ENCODE measurements at regions not wholly inside any gene's neighbourhood (a gene's known extent, or its start where the extent isn't known, plus 50 kb on each side); places are given as distances from the start of the nearest gene placed in this dataset.
A peak's percentile ranks its signal among the peaks of the same experiment; 100 is the strongest.

DNA sequence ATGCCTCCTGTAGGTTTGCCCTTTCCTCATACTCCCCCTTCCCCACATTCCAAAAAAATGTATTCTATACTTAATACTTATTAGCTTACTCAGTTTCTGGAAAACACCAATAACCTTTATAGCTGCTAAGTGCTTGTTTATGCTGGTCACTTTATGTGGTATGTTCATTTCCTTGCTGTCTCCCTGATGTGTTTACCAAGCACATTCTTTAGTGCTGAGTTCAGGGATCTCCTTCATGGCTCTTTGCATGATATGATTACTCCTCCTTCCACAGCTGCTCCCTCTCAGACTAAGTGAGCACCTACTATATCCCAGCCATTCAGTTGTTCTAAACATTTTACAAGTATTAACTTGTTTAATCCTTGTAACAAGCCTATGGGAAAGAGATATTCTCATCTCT is 698.3 kb upstream of the FANCL start:
- in situ Hi-C loops (cut with HindIII; ENCODE audit: low pct_unique_long_range_greater_than_20kb, low sequenced_read_pairs): no loop called here
- Histone ChIP-seq H3K36me3 (ENCODE audit: control insufficient read depth, insufficient read depth, low read length) (no peaks in the 10 kb centered on the region), H3K9me3 (ENCODE audit: control insufficient read depth, insufficient read depth, low read depth, low read length) (no peaks in the 10 kb centered on the region; the same call in 1 of the 2 replicates), H3K4me3 (ENCODE audit: low read depth in 2 of 2, low read length in 2 of 2) (no peak overlapping the region), H3K27me3 (ENCODE audit: control insufficient read depth, insufficient read depth, low read length) (no peaks in the 10 kb centered on the region), H3K4me1 (ENCODE audit: control insufficient read depth, insufficient read depth, low read length) (no peaks in the 10 kb centered on the region), H3K27ac (ENCODE audit: low read length) (no peak overlapping the region)
- CTCF ChIA-PET: no interaction called here
- ATAC-seq (peak; percentile 94), DNase-seq (ENCODE audit: low read depth, low spot score) (no peak)
- TF ChIP-seq, protein P1, sequence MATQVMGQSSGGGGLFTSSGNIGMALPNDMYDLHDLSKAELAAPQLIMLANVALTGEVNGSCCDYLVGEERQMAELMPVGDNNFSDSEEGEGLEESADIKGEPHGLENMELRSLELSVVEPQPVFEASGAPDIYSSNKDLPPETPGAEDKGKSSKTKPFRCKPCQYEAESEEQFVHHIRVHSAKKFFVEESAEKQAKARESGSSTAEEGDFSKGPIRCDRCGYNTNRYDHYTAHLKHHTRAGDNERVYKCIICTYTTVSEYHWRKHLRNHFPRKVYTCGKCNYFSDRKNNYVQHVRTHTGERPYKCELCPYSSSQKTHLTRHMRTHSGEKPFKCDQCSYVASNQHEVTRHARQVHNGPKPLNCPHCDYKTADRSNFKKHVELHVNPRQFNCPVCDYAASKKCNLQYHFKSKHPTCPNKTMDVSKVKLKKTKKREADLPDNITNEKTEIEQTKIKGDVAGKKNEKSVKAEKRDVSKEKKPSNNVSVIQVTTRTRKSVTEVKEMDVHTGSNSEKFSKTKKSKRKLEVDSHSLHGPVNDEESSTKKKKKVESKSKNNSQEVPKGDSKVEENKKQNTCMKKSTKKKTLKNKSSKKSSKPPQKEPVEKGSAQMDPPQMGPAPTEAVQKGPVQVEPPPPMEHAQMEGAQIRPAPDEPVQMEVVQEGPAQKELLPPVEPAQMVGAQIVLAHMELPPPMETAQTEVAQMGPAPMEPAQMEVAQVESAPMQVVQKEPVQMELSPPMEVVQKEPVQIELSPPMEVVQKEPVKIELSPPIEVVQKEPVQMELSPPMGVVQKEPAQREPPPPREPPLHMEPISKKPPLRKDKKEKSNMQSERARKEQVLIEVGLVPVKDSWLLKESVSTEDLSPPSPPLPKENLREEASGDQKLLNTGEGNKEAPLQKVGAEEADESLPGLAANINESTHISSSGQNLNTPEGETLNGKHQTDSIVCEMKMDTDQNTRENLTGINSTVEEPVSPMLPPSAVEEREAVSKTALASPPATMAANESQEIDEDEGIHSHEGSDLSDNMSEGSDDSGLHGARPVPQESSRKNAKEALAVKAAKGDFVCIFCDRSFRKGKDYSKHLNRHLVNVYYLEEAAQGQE (IDR thresholded peaks at IDR 0.05; ENCODE audit: insufficient read depth in 1 of 2, low read depth in 2 of 2, low read length in 1 of 2): no peak
- TF ChIP-seq TCF7L2 (IDR thresholded peaks at IDR 0.05; ENCODE audit: low read depth, low read length): no peak
- TF ChIP-seq POLR2AphosphoS5 (IDR thresholded peaks at IDR 0.05; ENCODE audit: low read depth, low read length): no peak
- no peak for TF ChIP-seq SIN3A (IDR thresholded peaks at IDR 0.05; ENCODE audit: borderline replicate concordance, insufficient read depth, low read depth, low read length)
- TF ChIP-seq, protein P2, sequence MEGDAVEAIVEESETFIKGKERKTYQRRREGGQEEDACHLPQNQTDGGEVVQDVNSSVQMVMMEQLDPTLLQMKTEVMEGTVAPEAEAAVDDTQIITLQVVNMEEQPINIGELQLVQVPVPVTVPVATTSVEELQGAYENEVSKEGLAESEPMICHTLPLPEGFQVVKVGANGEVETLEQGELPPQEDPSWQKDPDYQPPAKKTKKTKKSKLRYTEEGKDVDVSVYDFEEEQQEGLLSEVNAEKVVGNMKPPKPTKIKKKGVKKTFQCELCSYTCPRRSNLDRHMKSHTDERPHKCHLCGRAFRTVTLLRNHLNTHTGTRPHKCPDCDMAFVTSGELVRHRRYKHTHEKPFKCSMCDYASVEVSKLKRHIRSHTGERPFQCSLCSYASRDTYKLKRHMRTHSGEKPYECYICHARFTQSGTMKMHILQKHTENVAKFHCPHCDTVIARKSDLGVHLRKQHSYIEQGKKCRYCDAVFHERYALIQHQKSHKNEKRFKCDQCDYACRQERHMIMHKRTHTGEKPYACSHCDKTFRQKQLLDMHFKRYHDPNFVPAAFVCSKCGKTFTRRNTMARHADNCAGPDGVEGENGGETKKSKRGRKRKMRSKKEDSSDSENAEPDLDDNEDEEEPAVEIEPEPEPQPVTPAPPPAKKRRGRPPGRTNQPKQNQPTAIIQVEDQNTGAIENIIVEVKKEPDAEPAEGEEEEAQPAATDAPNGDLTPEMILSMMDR (IDR thresholded peaks at IDR 0.05): no peak
- POLR2A ChIA-PET: no interaction called here
- BruUV-seq (replicated peaks): no TSS peak
- intact Hi-C loops (cut with micrococcal nuclease; ENCODE audit: unreplicated experiment): no loop called here

DNA sequence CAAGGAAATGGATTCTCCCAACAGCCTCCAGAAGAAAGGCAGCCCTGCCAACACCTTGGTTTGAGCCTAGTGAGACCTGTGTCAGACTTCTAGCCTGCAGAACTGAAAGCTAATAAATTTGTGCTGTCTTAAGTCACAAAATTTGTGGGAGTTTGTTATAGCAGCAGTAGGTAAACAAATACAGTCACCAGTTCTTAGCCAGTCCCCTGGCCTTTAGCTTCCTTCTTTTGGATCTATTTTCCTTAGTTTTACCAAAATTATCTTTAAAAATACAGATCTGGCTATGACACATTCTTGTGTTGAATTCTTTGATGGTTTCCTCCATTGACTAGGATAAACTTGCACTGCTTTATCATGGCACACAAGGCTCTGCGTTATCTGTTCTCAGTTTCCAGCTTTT is 697.9 kb upstream of the FANCL start:
- ChIA-PET CTCF (no interaction called here), POLR2A (no interaction called here)
- ATAC-seq: peak; percentile 88
- Histone ChIP-seq H3K9me3 (ENCODE audit: control insufficient read depth, insufficient read depth, low read depth, low read length) (no peaks in the 10 kb centered on the region; the same call in 1 of the 2 replicates), H3K36me3 (ENCODE audit: control insufficient read depth, insufficient read depth, low read length) (no peaks in the 10 kb centered on the region), H3K27ac (ENCODE audit: low read length) (no peak overlapping the region), H3K4me3 (ENCODE audit: low read depth in 2 of 2, low read length in 2 of 2) (no peak overlapping the region), H3K4me1 (ENCODE audit: control insufficient read depth, insufficient read depth, low read length) (no peaks in the 10 kb centered on the region), H3K27me3 (ENCODE audit: control insufficient read depth, insufficient read depth, low read length) (no peaks in the 10 kb centered on the region)
- TF ChIP-seq, protein P2 (IDR thresholded peaks at IDR 0.05): no peak
- no peak for TF ChIP-seq POLR2AphosphoS5 (IDR thresholded peaks at IDR 0.05; ENCODE audit: low read depth, low read length)
- TF ChIP-seq, protein P1 (IDR thresholded peaks at IDR 0.05; ENCODE audit: insufficient read depth in 1 of 2, low read depth in 2 of 2, low read length in 1 of 2): no peak
- TF ChIP-seq TCF7L2 (IDR thresholded peaks at IDR 0.05; ENCODE audit: low read depth, low read length): no peak
- no peak for TF ChIP-seq SIN3A (IDR thresholded peaks at IDR 0.05; ENCODE audit: borderline replicate concordance, insufficient read depth, low read depth, low read length)
- intact Hi-C loops (cut with micrococcal nuclease; ENCODE audit: unreplicated experiment): no loop called here
- no TSS peak for BruUV-seq (replicated peaks)
- no peak for DNase-seq (ENCODE audit: low read depth, low spot score)
- in situ Hi-C loops (cut with HindIII; ENCODE audit: low pct_unique_long_range_greater_than_20kb, low sequenced_read_pairs): no loop called here
